Psoas muscle (tissue), 7 donors: ENCODE measurements at regions not wholly inside any gene's neighbourhood (a gene's known extent, or its start where the extent isn't known, plus 50 kb on each side); places are given as distances from the start of the nearest gene placed in this dataset.

Experiments
- ATAC-seq, 4 donors: fragments of 200-7000 bp; cut with Tn5 transposase; one replicate each; pipeline ENCODE4 v1.9.1; 2020; ENCODE audit warnings: moderate library complexity in 3 of 4, mild to moderate bottlenecking in 2 of 4
- DNase-seq, 2 donors: peaks; one replicate each; pipeline ENCODE4 v3.0.0-alpha.2; 2020
- H3K27ac ChIP-seq: fragments of 200-600 bp; one replicate; pipeline ENCODE4 v1.8.0; 2022
- H3K27me3 ChIP-seq, 3 donors: fragments of 200-600 bp in 1 of 3; one replicate each; pipeline versions ENCODE4 v1.6.1 to v1.8.0; 2013 to 2022; ENCODE audit warnings: low read length in 2 of 3, mild to moderate bottlenecking in 2 of 3, moderate library complexity in 1 of 3; ENCODE audit not compliant: insufficient read depth in 3 of 3
- H3K36me3 ChIP-seq, 2 donors: fragments of 200-600 bp in 1 of 2; one replicate each; pipeline versions ENCODE4 v1.6.1 to v1.8.0; 2013 to 2022; ENCODE audit warnings: low read depth in 1 of 2, mild to moderate bottlenecking in 1 of 2, moderate library complexity in 1 of 2; ENCODE audit not compliant: insufficient read depth in 1 of 2
- H3K4me1 ChIP-seq: fragments of 200-600 bp; one replicate; pipeline ENCODE4 v1.8.0; 2022
- H3K4me3 ChIP-seq: fragments of 200-600 bp; one replicate; pipeline ENCODE4 v1.8.0; 2022; ENCODE audit warnings: mild to moderate bottlenecking
- H3K9me3 ChIP-seq: fragments of 200-600 bp; one replicate; pipeline ENCODE4 v1.8.0; 2022
- CTCF ChIP-seq: fragments of 200-600 bp; IDR thresholded peaks from one replicate; pipeline ENCODE4 v1.8.0; 2022; ENCODE audit warnings: antibody characterized with exemption
- WGBS, 3 donors: extraction: QIAGEN DNeasy Blood & Tissue Kit; methylation state at CpG; one replicate each; pipeline versions ENCODE4 v1.1.6 to v1.1.7; 2013; 5-methylcytosine and 5-hydroxymethylcytosine counted together
- intact Hi-C, 2 donors: fragments of 100-400 bp; cut with DNase I; formaldehyde crosslinking; loops; one replicate each; pipeline versions ENCODE4 v1.11.0 to v1.14.2; 2022
- donor health status: healthy with polysubstance abuse.
- donor health status: DM: no; HTN: no; CAD: no; lungs with moderate emphysema.
- donor health status: Bipolar disorder and iron deficiency.
- donor health status: healthy.
- donor health status: DM: yes; HTN: yes; CAD: no.
- donor health status: DM: no; HTN: no; CAD: no.
- donor health status: DM: yes; HTN: yes; CAD: no.

DNA sequence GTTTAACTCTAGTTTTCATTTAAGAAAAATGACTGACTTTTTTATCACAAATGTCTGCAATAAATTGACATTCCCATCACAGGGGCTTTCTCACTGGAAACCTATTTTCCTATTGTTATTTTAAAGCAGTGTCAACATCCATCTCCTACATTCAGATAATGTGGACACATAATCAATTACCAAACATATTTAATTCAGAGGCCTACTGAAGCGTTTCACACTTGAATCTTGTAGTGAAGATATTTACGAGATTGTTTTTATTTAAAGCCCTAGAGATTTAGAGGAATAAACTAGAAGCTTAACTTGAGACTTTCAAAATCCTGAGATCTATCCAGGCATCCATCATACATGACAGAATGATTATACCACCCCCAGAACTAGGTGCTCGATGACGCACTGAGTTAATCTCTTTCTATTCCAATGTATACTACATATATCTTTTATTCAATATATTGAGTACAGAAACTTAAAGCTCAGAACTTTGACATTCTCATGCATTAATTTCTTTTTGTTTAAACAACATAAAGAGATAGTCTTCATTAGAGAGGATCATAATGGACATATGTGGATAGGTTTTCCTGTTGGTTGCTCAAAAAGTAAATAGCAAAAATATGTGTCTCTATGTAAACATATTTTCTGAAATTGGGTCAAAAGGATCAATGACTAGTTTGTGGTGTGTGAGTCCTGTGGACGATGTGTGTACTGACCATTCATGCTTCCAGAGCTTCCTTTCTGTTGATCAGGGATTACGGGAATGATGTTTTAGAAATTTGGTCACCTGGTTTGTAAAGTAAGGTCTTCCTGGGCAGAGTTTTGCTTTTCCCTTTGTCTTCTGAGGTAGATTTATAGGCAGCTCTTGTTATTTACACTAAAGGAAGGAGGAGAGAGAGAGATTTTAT lies 171.5 kb upstream of the HMCN1 start:
- Histone ChIP-seq H3K4me1 (no peaks in the 10 kb centered on the region), H3K36me3 (no peaks in the 10 kb centered on the region), H3K27ac (no peak overlapping the region), H3K9me3 (no peaks in the 10 kb centered on the region), H3K4me3 (no peak overlapping the region), H3K27me3 (no peaks in the 10 kb centered on the region)
- no peak for DNase-seq
- no peak for TF ChIP-seq CTCF
- WGBS, 3 donors = 53 to 61% (median 60%) methylated on average over 6 of the region's 6 CpGs
- no peak for ATAC-seq
- intact Hi-C loops = no loop called here

DNA sequence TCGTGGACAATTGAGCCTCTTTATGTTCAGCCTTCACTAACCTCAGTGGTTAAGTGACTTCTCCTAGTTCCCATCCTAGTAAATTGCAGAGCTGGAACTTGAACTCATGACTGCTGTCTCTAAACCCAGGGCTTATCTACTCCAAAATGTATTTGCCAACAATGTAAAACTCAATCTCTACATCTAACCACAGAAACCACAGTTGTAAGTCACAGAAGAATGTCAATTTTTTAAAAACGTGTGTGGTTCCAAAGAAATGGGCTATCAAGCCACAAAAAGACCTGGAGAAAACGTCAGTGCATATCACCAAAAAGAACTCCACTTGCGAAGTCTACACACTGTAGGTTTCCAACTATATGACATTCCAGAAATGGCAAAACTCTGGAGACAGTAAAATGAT lies 172.6 kb upstream of the HMCN1 start:
- H3K9me3 ChIP-seq = no peaks in the 10 kb centered on the region
- ATAC-seq = no peak
- 62 to 73% (median 62%) methylated on average over 4 of the region's 4 CpGs for WGBS, 3 donors
- no peaks in the 10 kb centered on the region for H3K27me3 ChIP-seq
- intact Hi-C loops = no loop called here
- no peak overlapping the region for H3K27ac ChIP-seq
- no peak for DNase-seq
- no peaks in the 10 kb centered on the region for H3K36me3 ChIP-seq
- H3K4me1 ChIP-seq = no peaks in the 10 kb centered on the region
- TF ChIP-seq CTCF = no peak
- no peak overlapping the region for H3K4me3 ChIP-seq

DNA sequence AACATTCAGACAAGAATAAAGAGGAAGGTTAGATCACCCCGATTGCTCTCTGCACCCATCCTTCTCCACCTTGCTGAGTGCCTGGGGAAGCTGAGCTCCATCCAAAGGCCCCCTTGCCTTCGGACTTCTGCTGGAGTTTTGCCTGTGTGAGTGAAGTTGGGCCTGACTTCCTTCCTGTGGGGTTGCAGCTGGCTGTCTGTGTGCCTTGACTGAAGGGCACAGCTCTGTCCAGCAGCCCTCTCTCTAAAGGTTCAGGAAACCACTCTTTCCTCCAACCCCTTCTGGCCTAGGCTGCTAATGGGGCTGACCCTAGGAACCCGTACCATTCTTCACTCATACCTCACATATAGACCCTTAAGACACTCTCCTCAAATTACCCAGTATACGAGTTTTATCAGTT lies 173.4 kb upstream of the HMCN1 start:
- TF ChIP-seq CTCF = no peak
- Histone ChIP-seq H3K27ac (no peak overlapping the region), H3K36me3 (no peaks in the 10 kb centered on the region), H3K4me3 (no peak overlapping the region), H3K27me3 (no peaks in the 10 kb centered on the region), H3K4me1 (no peaks in the 10 kb centered on the region), H3K9me3 (no peaks in the 10 kb centered on the region)
- intact Hi-C loops = no loop called here
- no peak for ATAC-seq
- WGBS, 3 donors = 68 to 75% (median 73%) methylated on average over 4 of the region's 4 CpGs
- no peak for DNase-seq

GRCh38 chr1:185559684-185560331 lies 174.4 kb upstream of the HMCN1 start:
- Histone ChIP-seq H3K27me3 (no peaks in the 10 kb centered on the region), H3K4me1 (no peaks in the 10 kb centered on the region), H3K9me3 (no peaks in the 10 kb centered on the region), H3K27ac (no peak overlapping the region), H3K36me3 (no peaks in the 10 kb centered on the region), H3K4me3 (no peak overlapping the region)
- ATAC-seq (peak in 3 of 4 donors; percentile 46 to 54 (median 47)), DNase-seq (peak in 1 of 2 donors; percentile 13)
- 72 to 77% (median 77%) methylated on average over 3 of the region's 3 CpGs for WGBS, 3 donors
- intact Hi-C loops = no loop called here
- peak; percentile 31 for TF ChIP-seq CTCF
